Heart left ventricle (tissue), 16 donors: ENCODE measurements at regions not wholly inside any gene's neighbourhood (a gene's known extent, or its start where the extent isn't known, plus 50 kb on each side); places are given as distances from the start of the nearest gene placed in this dataset.
"Not testable (repeated sequence)": the region's sequence is repeated elsewhere in the genome, so short reads cannot be mapped to it uniquely, and the experiment has no call there.

Experiments
- ATAC-seq, 4 donors: fragments of 200-7000 bp; cut with Tn5 transposase; one replicate each; pipeline ENCODE4 v1.9.1; 2020 to 2022; ENCODE audit warnings: moderate library complexity in 4 of 4, mild to moderate bottlenecking in 3 of 4, moderate number of reproducible peaks in 1 of 4
- DNase-seq, 5 donors: peaks; one replicate each; pipeline ENCODE4 v3.0.0-alpha.2; 2020
- H3K27ac ChIP-seq, 12 donors: fragments of 200-600 bp; sonication (generic) in 4 of 12; one replicate each; pipeline versions ENCODE4 v1.5.0 to v1.8.0; 2016 to 2022; ENCODE audit warnings: mild to moderate bottlenecking in 2 of 12
- H3K27me3 ChIP-seq, 9 donors: fragments of 200-600 bp; sonication (generic) in 2 of 9; one replicate each; pipeline versions ENCODE4 v1.5.1 to v1.8.0; 2016 to 2022; ENCODE audit warnings: mild to moderate bottlenecking in 3 of 9
- H3K36me3 ChIP-seq, 9 donors: fragments of 200-600 bp; sonication (generic) in 2 of 9; one replicate each; pipeline versions ENCODE4 v1.5.0 to v1.8.0; 2018 to 2022; ENCODE audit warnings: mild to moderate bottlenecking in 2 of 9
- H3K4me1 ChIP-seq, 12 donors: fragments of 200-600 bp; sonication (generic) in 4 of 12; one replicate each; pipeline versions ENCODE4 v1.5.0 to v1.8.0; 2016 to 2022; ENCODE audit warnings: mild to moderate bottlenecking in 3 of 12
- H3K4me3 ChIP-seq, 12 donors: fragments of 200-600 bp; sonication (generic) in 4 of 12; one replicate each; pipeline versions ENCODE4 v1.5.0 to v1.8.0; 2017 to 2022; ENCODE audit warnings: mild to moderate bottlenecking in 9 of 12, moderate library complexity in 4 of 12
- H3K9me3 ChIP-seq, 12 donors: fragments of 200-600 bp; sonication (generic) in 4 of 12; one replicate each; pipeline versions ENCODE4 v1.5.0 to v1.8.0; 2016 to 2022; ENCODE audit warnings: mild to moderate bottlenecking in 1 of 12
- POLR2A ChIP-seq, 2 donors: fragments of 450-650 bp; IDR thresholded peaks; one replicate each; pipeline ENCODE4 v1.6.1; 2017; ENCODE audit warnings: antibody characterized with exemption in 2 of 2, mild to moderate bottlenecking in 2 of 2, moderate library complexity in 2 of 2
- WGBS, 4 donors: extraction: QIAGEN DNeasy Blood & Tissue Kit in 2 of 4; methylation state at CpG; one replicate each; pipeline versions ENCODE4 v1.1.5 to v1.1.7; 2013 to 2018; 5-methylcytosine and 5-hydroxymethylcytosine counted together
- intact Hi-C, 10 donors: fragments of 100-400 bp; cut with DNase I; formaldehyde crosslinking; loops; one replicate each; pipeline versions ENCODE4 v1.11.1 to v1.14.2; 2022
- TF ChIP-seq, protein P1 (sequence below), 12 donors: fragments of 200-600 bp; sonication (generic) in 4 of 12; IDR thresholded peaks; one replicate each; pipeline versions ENCODE4 v1.5.0 to v1.8.0; 2018 to 2022; ENCODE audit warnings: antibody characterized with exemption in 12 of 12, mild to moderate bottlenecking in 5 of 12
- donor health status: ischemic (EF 13 %, LVEDD 7.1; RV severe dilation, severe dysfunction).
- donor health status: healthy with polysubstance abuse.
- donor health status: DM: no; HTN: yes; CAD: no.
- donor health status: DM: no; HTN: no; CAD: no.
- donor health status: ischemic (EF 25% LVEDD 6.9; RV normal size, moderate dysfunction).
- donor health status: ischemic (EF 25% LVEDD 5.7; RV mildly dilated, moderate dysfunction).
- donor health status: healthy.
- donor health status: DM: yes; HTN: yes; CAD: no.
- donor health status: ischemic (EF 35%, LVEDD 5.7; RV mildly dilated, moderate dysfunction).
- donor health status: nonischemic (EF 11% LVEDD 7.7; RV severe dilation, severe dysfunction).
- donor health status: DM: yes; HTN: yes; CAD: no.
- donor health status: PGD.
- donor health status: ischemic (EF 29% LVEDD 5.4; RV normal size, mild dysfunction).
- donor health status: nonischemic (EF 23%, LVEDD 6.1; RV moderate dilation, normal function).

DNA sequence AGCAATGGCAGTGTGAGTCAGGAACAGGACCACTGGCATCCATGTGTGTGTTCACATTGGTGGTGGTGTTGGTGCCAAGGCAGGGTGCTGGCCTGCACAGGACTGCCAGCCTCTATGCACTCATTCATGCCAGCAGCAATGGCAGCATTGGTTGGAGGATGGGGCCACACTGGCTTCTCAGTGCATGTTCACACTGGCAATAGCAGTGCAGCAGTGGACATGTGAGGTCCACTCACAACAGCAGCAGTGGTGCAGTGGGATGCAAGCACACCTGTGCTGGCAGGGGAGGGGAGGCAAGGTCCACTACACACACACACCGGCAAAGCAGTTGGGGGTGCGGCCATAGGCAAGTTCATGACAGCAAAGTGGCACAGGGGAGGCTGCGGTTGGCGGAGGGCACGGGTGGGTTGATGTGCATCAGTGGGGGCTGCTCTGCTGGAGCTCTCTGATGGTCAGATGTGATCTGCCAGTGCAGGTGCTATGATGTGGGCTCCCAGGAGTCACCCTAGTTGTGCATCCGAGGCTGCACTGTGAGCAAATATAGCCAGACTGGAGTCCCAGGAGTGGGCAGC is 57.8 kb upstream of the TNKS2 start:
- WGBS, 4 donors: 94 to 100% (median 95%) methylated on average over 6 of the region's 6 CpGs
- intact Hi-C loops: loop anchor here in 1 of 10 donors (10.0 kb wide), 1 partner anchor 356 kb away; no protein-coding TSS in a partner anchor
- DNase-seq: peak in 1 of 5 donors; percentile 53

DNA sequence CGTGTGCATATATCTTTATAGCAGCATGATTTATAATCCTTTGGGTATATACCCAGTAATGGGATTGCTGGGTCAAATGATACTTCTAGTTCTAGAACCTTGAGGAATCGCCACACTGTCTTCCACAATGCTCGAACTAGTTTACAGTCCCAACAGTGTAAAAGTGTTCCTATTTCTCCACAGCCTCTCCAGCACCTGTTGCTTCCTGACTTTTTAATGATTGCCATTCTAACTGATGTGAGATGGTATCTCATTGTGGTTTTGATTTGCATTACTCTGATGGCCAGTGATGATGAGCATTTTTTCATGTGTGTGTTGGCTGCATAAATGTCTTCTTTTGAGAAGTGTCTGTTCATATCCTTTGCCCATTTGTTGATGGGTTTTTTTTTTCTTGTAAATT is 66.0 kb upstream of the TNKS2 start:
- not testable (repeated sequence) for ATAC-seq

More for the DNA sequence above, 57.8 kb upstream of the TNKS2 start:
- ATAC-seq: no peak
- H3K27me3 ChIP-seq: peaks cover 0 to 32% (median 0%) of the 10 kb centered on the region in 9 donors
- no peak for TF ChIP-seq POLR2A (IDR thresholded peaks at IDR 0.05)
- TF ChIP-seq, protein P1, sequence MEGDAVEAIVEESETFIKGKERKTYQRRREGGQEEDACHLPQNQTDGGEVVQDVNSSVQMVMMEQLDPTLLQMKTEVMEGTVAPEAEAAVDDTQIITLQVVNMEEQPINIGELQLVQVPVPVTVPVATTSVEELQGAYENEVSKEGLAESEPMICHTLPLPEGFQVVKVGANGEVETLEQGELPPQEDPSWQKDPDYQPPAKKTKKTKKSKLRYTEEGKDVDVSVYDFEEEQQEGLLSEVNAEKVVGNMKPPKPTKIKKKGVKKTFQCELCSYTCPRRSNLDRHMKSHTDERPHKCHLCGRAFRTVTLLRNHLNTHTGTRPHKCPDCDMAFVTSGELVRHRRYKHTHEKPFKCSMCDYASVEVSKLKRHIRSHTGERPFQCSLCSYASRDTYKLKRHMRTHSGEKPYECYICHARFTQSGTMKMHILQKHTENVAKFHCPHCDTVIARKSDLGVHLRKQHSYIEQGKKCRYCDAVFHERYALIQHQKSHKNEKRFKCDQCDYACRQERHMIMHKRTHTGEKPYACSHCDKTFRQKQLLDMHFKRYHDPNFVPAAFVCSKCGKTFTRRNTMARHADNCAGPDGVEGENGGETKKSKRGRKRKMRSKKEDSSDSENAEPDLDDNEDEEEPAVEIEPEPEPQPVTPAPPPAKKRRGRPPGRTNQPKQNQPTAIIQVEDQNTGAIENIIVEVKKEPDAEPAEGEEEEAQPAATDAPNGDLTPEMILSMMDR (IDR thresholded peaks at IDR 0.05): no peak
- H3K4me3 ChIP-seq: no peak overlapping the region
- H3K9me3 ChIP-seq: no peaks in the 10 kb centered on the region
- H3K36me3 ChIP-seq: no peaks in the 10 kb centered on the region
- no peak overlapping the region for H3K27ac ChIP-seq
- peaks cover 0 to 5% (median 0%) of the 10 kb centered on the region in 12 donors for H3K4me1 ChIP-seq

DNA sequence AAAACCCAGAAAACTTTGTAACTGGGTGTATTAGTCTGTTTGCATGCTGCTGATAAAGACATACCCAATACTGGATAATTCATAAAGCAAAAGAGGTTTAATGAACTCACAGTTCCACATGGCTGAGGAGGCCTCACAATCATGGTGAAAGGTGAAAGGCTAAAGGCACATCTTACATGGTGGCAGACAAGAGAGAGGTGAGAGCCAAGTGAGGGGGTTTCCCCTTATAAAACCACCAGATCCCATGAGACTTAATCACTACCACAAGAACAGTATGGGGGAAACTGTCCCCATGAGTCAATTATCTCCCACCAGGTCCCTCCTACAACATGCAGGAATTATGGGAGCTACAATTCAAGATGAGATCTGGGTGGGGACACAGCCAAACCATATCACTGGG is 68.9 kb upstream of the TNKS2 start:
- intact Hi-C loops, H3K27ac ChIP-seq, H3K9me3 ChIP-seq, H3K4me1 ChIP-seq, DNase-seq, H3K4me3 ChIP-seq, H3K36me3 ChIP-seq, H3K27me3 ChIP-seq, ATAC-seq: not testable (repeated sequence)

More for the DNA sequence above, 66.0 kb upstream of the TNKS2 start:
- H3K4me1 ChIP-seq, H3K4me3 ChIP-seq, H3K9me3 ChIP-seq, H3K27ac ChIP-seq, DNase-seq, H3K36me3 ChIP-seq, intact Hi-C loops, H3K27me3 ChIP-seq: not testable (repeated sequence)
- 76 to 90% (median 82%) methylated on average over 3 of the region's 3 CpGs for WGBS, 4 donors

DNA sequence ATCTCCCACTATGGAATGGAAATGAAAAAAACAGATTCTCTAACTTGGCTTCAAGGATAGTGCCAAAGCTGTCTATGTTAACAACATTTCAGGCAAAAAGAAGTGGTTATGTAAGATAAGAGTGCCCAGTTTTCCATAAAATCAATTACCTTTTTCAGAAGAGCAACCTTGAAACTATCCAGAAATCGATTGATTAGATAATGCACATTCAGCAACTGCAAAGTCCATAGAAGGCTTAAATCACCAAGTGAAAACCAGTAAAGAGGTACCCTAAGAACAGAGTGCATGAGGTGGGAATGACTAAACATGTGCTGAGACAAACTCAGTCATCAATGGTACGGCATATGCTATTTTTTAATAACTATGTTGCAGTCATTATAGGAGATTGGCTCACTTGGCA is 71.9 kb upstream of the TNKS2 start:
- intact Hi-C loops: no loop called here
- H3K9me3 ChIP-seq: no peaks in the 10 kb centered on the region
- H3K4me1 ChIP-seq: no peaks in the 10 kb centered on the region
- no peak for TF ChIP-seq POLR2A (IDR thresholded peaks at IDR 0.05)
- TF ChIP-seq, protein P1 (IDR thresholded peaks at IDR 0.05): no peak
- no peaks in the 10 kb centered on the region for H3K36me3 ChIP-seq
- 85 to 93% (median 88%) methylated on average over 2 of the region's 2 CpGs for WGBS, 4 donors
- ATAC-seq (no peak), DNase-seq (no peak)
- H3K27me3 ChIP-seq: peaks cover 0 to 4% (median 0%) of the 10 kb centered on the region in 9 donors
- no peak overlapping the region for H3K27ac ChIP-seq
- H3K4me3 ChIP-seq: no peak overlapping the region

DNA sequence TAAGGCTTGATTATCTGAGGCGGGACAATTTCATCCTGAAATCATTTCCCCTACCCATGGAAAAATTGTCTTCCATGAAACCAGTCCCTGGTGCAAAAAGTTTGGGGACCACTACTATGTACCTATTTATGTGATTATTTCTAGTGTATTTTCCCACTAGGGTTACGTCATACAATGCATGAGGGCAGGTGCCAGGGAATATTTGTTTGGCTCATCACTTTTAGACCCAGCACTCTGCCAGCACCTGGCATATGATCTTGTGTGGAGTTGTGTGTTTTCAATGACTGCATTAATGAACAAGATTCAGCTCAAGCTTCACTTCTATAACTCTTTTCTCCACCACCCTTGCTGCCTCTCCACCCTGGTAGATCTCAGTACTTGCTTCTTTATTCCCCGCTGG is 73.3 kb upstream of the TNKS2 start:
- no peaks in the 10 kb centered on the region for H3K9me3 ChIP-seq
- ATAC-seq (no peak), DNase-seq (no peak)
- no peak overlapping the region for H3K4me3 ChIP-seq
- no peaks in the 10 kb centered on the region for H3K4me1 ChIP-seq
- 89 to 94% (median 91%) methylated on average over 3 of the region's 3 CpGs for WGBS, 4 donors
- no peak for TF ChIP-seq POLR2A (IDR thresholded peaks at IDR 0.05)
- TF ChIP-seq, protein P1 (IDR thresholded peaks at IDR 0.05): no peak
- H3K27ac ChIP-seq: no peak overlapping the region
- no peaks in the 10 kb centered on the region for H3K36me3 ChIP-seq
- peaks cover 0 to 6% (median 0%) of the 10 kb centered on the region in 9 donors for H3K27me3 ChIP-seq
- intact Hi-C loops: no loop called here
